H9 (cell line): ENCODE measurements at regions not wholly inside any gene's neighbourhood (a gene's known extent, or its start where the extent isn't known, plus 50 kb on each side); places are given as distances from the start of the nearest gene placed in this dataset.

Experiments used
- DNase-seq: peaks from one replicate; pipeline ENCODE4 v3.0.0-alpha.2; 2017
- H2AFZ ChIP-seq: one replicate; pipeline ENCODE4 v1.6.1; 2013; ENCODE audit warnings: mild to moderate bottlenecking, low read length, control low read depth, moderate library complexity
- H2AK5ac ChIP-seq: 2 replicates; pipeline ENCODE4 v1.6.1; 2013; ENCODE audit warnings: low read length, control low read depth, mixed read lengths; ENCODE audit not compliant: insufficient read length
- H2BK120ac ChIP-seq: one replicate; pipeline ENCODE4 v1.6.1; 2013; ENCODE audit warnings: low read depth, mild to moderate bottlenecking, low read length, control low read depth, inconsistent platforms; ENCODE audit not compliant: poor library complexity, severe bottlenecking
- H2BK12ac ChIP-seq: 2 replicates; pipeline ENCODE4 v1.6.1; 2013; ENCODE audit warnings: low read length, control low read depth, mixed read lengths, low read depth; ENCODE audit not compliant: insufficient read length
- H2BK15ac ChIP-seq: 2 replicates; pipeline ENCODE4 v1.6.1; 2013; ENCODE audit warnings: low read depth, low read length, control low read depth
- H2BK20ac ChIP-seq: one replicate; pipeline ENCODE4 v1.6.1; 2013; ENCODE audit warnings: low read depth, mild to moderate bottlenecking, low read length, control low read depth, inconsistent platforms; ENCODE audit not compliant: poor library complexity, severe bottlenecking
- H2BK5ac ChIP-seq: 2 replicates; pipeline ENCODE4 v1.6.1; 2013; ENCODE audit warnings: low read length, control low read depth, mixed read lengths; ENCODE audit not compliant: insufficient read length
- H3K14ac ChIP-seq: 2 replicates; pipeline ENCODE4 v1.6.1; 2013; ENCODE audit warnings: low read length, control low read depth; ENCODE audit not compliant: insufficient read depth
- H3K18ac ChIP-seq: 2 replicates; pipeline ENCODE4 v1.6.1; 2013; ENCODE audit warnings: low read depth, mild to moderate bottlenecking, mixed read lengths, low read length, control low read depth; ENCODE audit not compliant: insufficient read length
- H3K23ac ChIP-seq: 2 replicates; pipeline ENCODE4 v1.6.1; 2013; ENCODE audit warnings: low read length, control low read depth, mixed read lengths, low read depth; ENCODE audit not compliant: insufficient read length
- H3K23me2 ChIP-seq: 2 replicates; pipeline ENCODE4 v1.6.1; 2013; ENCODE audit warnings: low read depth, mild to moderate bottlenecking, mixed read lengths, low read length, control low read depth; ENCODE audit not compliant: insufficient read length, poor library complexity, severe bottlenecking
- H3K27ac ChIP-seq: 2 replicates; pipeline ENCODE4 v1.5.1; 2013; ENCODE audit warnings: low read length, control low read depth, mixed read lengths, low read depth; ENCODE audit not compliant: insufficient read length
- H3K27me3 ChIP-seq: 2 replicates; pipeline ENCODE4 v1.6.1; 2013; ENCODE audit warnings: low read length, control low read depth, inconsistent platforms; ENCODE audit not compliant: insufficient read depth
- H3K4ac ChIP-seq: 2 replicates; pipeline ENCODE4 v1.6.1; 2013; ENCODE audit warnings: low read depth, mild to moderate bottlenecking, control low read depth, inconsistent platforms, low read length, moderate library complexity
- H3K4me1 ChIP-seq: 2 replicates; pipeline ENCODE4 v1.6.1; 2013; ENCODE audit warnings: low read length, control low read depth, inconsistent platforms; ENCODE audit not compliant: insufficient read depth
- H3K4me2 ChIP-seq: 2 replicates; pipeline ENCODE4 v1.6.1; 2013; ENCODE audit warnings: low read length, control low read depth, mixed read lengths; ENCODE audit not compliant: insufficient read length, insufficient read depth
- H3K56ac ChIP-seq: 2 replicates; pipeline ENCODE4 v1.6.1; 2013; ENCODE audit warnings: low read depth, mild to moderate bottlenecking, mixed read lengths, low read length, control low read depth; ENCODE audit not compliant: insufficient read length
- H3K79me1 ChIP-seq: 2 replicates; pipeline ENCODE4 v1.6.1; 2013; ENCODE audit warnings: low read depth, mild to moderate bottlenecking, moderate library complexity, low read length, control low read depth, inconsistent platforms; ENCODE audit not compliant: insufficient read depth, poor library complexity, severe bottlenecking
- H3K79me2 ChIP-seq: 2 replicates; pipeline ENCODE4 v1.6.1; 2013; ENCODE audit warnings: low read length, control low read depth, inconsistent platforms; ENCODE audit not compliant: insufficient read depth
- H3K9ac ChIP-seq: 2 replicates; pipeline ENCODE4 v1.6.1; 2013; ENCODE audit warnings: low read length, control low read depth, mixed read lengths; ENCODE audit not compliant: insufficient read length; ENCODE audit errors: extremely low read depth
- H3K9me3 ChIP-seq: one replicate; pipeline ENCODE4 v1.6.1; 2013; ENCODE audit warnings: low read depth, low read length, inconsistent platforms; ENCODE audit not compliant: control insufficient read depth
- H3T11ph ChIP-seq: one replicate; pipeline ENCODE4 v1.6.1; 2013; ENCODE audit warnings: mild to moderate bottlenecking, low read length, control low read depth, inconsistent platforms
- H4K20me1 ChIP-seq: one replicate; pipeline ENCODE4 v1.6.1; 2013; ENCODE audit not compliant: control insufficient read depth, insufficient read length, insufficient read depth
- H4K5ac ChIP-seq: 2 replicates; pipeline ENCODE4 v1.6.1; 2013; ENCODE audit warnings: low read depth, mild to moderate bottlenecking, mixed read lengths, low read length, control low read depth; ENCODE audit not compliant: insufficient read length
- H4K8ac ChIP-seq: replicated peaks from 2 replicates; pipeline ENCODE4 v1.6.1; 2013; ENCODE audit warnings: low read length, control low read depth, mixed read lengths, low read depth; ENCODE audit not compliant: insufficient read length
- H4K91ac ChIP-seq: 2 replicates; pipeline ENCODE4 v1.6.1; 2013; ENCODE audit warnings: low read depth, mild to moderate bottlenecking, moderate library complexity, mixed read lengths, low read length, control low read depth; ENCODE audit not compliant: insufficient read length
- H3K27ac Mint-ChIP-seq, 3 experiments: 2 replicates in 2 of 3; 3 replicates in 1 of 3; pipeline ENCODE4 v1.8.0; 2020 to 2021; ENCODE audit warnings: mixed read lengths in 3 of 3, mild to moderate bottlenecking in 1 of 3, moderate library complexity in 1 of 3
- H3K27me3 Mint-ChIP-seq: 2 replicates; pipeline ENCODE4 v1.8.0; 2021; ENCODE audit warnings: low read depth, mild to moderate bottlenecking, moderate library complexity, mixed read lengths
- H3K36me3 Mint-ChIP-seq, 3 experiments: 2 replicates in 2 of 3; 3 replicates in 1 of 3; pipeline ENCODE4 v1.8.0; 2020 to 2021; ENCODE audit warnings: low read depth in 3 of 3, mixed read lengths in 3 of 3; ENCODE audit not compliant: insufficient read depth in 1 of 3
- H3K4me1 Mint-ChIP-seq, 2 experiments: 2 replicates each; pipeline ENCODE4 v1.8.0; 2020; ENCODE audit warnings: mixed read lengths in 2 of 2
- H3K4me3 Mint-ChIP-seq, 2 experiments: 2 replicates in 1 of 2; 3 replicates in 1 of 2; pipeline ENCODE4 v1.8.0; 2020 to 2021; ENCODE audit warnings: mild to moderate bottlenecking in 2 of 2, mixed read lengths in 2 of 2, moderate library complexity in 1 of 2
- H3K9me3 Mint-ChIP-seq, 2 experiments: 2 replicates in 1 of 2; 3 replicates in 1 of 2; pipeline ENCODE4 v1.8.0; 2020; ENCODE audit warnings: mild to moderate bottlenecking in 2 of 2, mixed read lengths in 2 of 2, moderate library complexity in 1 of 2
- CTCF ChIP-seq: fragments of 200-600 bp; sonication (generic); conservative IDR thresholded peaks from 3 replicates; pipeline ENCODE4 v1.8.0; 2021; ENCODE audit warnings: antibody characterized with exemption, mild to moderate bottlenecking
- WGBS: extraction: QIAGEN DNeasy Blood & Tissue Kit; methylation state at CpG from one replicate; pipeline ENCODE4 v1.1.7; 2013; ENCODE audit warnings: missing lambda C conversion rate, low lambda C conversion rate, mixed read lengths; ENCODE audit not compliant: insufficient read length; ENCODE audit errors: extremely low coverage; 5-methylcytosine and 5-hydroxymethylcytosine counted together

GRCh38 chr4:185920691-185921260, 108.8 kb upstream of the SORBS2 start:
- H3K27ac ChIP-seq: no peak overlapping the region
- no CpG with 5 or more reads among the region's 10 CpGs for WGBS
- Mint-ChIP-seq H3K4me1 (peaks cover 25 to 44% of the 10 kb centered on the region in 2 experiments), H3K27me3 (no peaks in the 10 kb centered on the region; the same call in 1 of the 2 replicates), H3K27ac (no peak overlapping the region), H3K4me3 (no peak overlapping the region), H3K9me3 (peaks cover 8% of the 10 kb centered on the region in 2 experiments), H3K36me3 (peaks cover 3 to 10% (median 5%) of the 10 kb centered on the region in 3 experiments; a peak in 6 of 7 replicates)
- H3K79me2 ChIP-seq: no peaks in the 10 kb centered on the region
- no peak overlapping the region for H3K9ac ChIP-seq
- H3K23ac ChIP-seq: no peak overlapping the region
- H3K56ac ChIP-seq: no peak overlapping the region
- peaks cover 5% of the 10 kb centered on the region; the same call in 1 of the 2 replicates for H3K4me1 ChIP-seq
- no peak overlapping the region for H4K8ac ChIP-seq
- H3K79me1 ChIP-seq: no peaks in the 10 kb centered on the region
- H3T11ph ChIP-seq: no peak overlapping the region
- H4K20me1 ChIP-seq: no peaks in the 10 kb centered on the region
- H3K18ac ChIP-seq: no peak overlapping the region
- no peaks in the 10 kb centered on the region for H3K9me3 ChIP-seq
- H3K4me2 ChIP-seq: no peak overlapping the region
- DNase-seq: no peak
- no peak overlapping the region for H4K91ac ChIP-seq
- no peaks in the 10 kb centered on the region for H3K27me3 ChIP-seq
- no peaks in the 10 kb centered on the region for H3K23me2 ChIP-seq
- H2BK20ac ChIP-seq: no peak overlapping the region
- no peak overlapping the region for H3K4ac ChIP-seq
- no peak overlapping the region for H2BK12ac ChIP-seq
- TF ChIP-seq CTCF: no peak
- H2BK5ac ChIP-seq: no peak overlapping the region
- H3K14ac ChIP-seq: no peak overlapping the region
- no peak overlapping the region for H2BK120ac ChIP-seq
- no peak overlapping the region for H2AK5ac ChIP-seq
- no peak overlapping the region for H2BK15ac ChIP-seq
- H2AFZ ChIP-seq: no peak overlapping the region
- no peak overlapping the region for H4K5ac ChIP-seq
